GM12875 (cell line): ENCODE measurements at regions not wholly inside any gene's neighbourhood (a gene's known extent, or its start where the extent isn't known, plus 50 kb on each side); places are given as distances from the start of the nearest gene placed in this dataset.

Experiments used
- H3K4me3 ChIP-seq: one replicate; pipeline ENCODE4 v1.5.1; 2011; ENCODE audit warnings: low read depth, low read length, control low read depth
- CTCF ChIP-seq: IDR thresholded peaks from 2 replicates; pipeline ENCODE4 v1.5.1; 2011; ENCODE audit warnings: low read depth, mild to moderate bottlenecking, control low read depth, inconsistent platforms, low read length, moderate library complexity, borderline replicate concordance; ENCODE audit not compliant: insufficient read depth

GRCh38 chr14:86897224-86897623 lies 1095.8 kb downstream of the GALC start:
- no peak overlapping the region for H3K4me3 ChIP-seq
- TF ChIP-seq CTCF: no peak

GRCh38 chr14:86896701-86897100 lies 1096.3 kb downstream of the GALC start:
- no peak for TF ChIP-seq CTCF

GRCh38 chr14:86892152-86892956 lies 1100.6 kb downstream of the GALC start:
- TF ChIP-seq CTCF: no peak

More at GRCh38 chr14:86896701-86897100, 1096.3 kb downstream of the GALC start:
- H3K4me3 ChIP-seq: no peak overlapping the region

GRCh38 chr14:86885280-86885679 lies 1107.7 kb downstream of the GALC start:
- no peak for TF ChIP-seq CTCF
- H3K4me3 ChIP-seq: no peak overlapping the region

More at GRCh38 chr14:86892152-86892956, 1100.6 kb downstream of the GALC start:
- no peak overlapping the region for H3K4me3 ChIP-seq

GRCh38 chr14:86884498-86884897 lies 1108.5 kb downstream of the GALC start:
- no peak overlapping the region for H3K4me3 ChIP-seq
- no peak for TF ChIP-seq CTCF

- no peak overlapping the region for H3K4me3 ChIP-seq
- no peak for TF ChIP-seq CTCF
Observed at GRCh38 chr14:86882818-86883217, 1110.2 kb downstream of the GALC start.

- no peak overlapping the region for H3K4me3 ChIP-seq
- TF ChIP-seq CTCF: no peak
Observed at GRCh38 chr14:86865934-86866333, 1127.0 kb downstream of the GALC start.
